MCF 10A (cell line): ENCODE measurements at regions not wholly inside any gene's neighbourhood (a gene's known extent, or its start where the extent isn't known, plus 50 kb on each side); places are given as distances from the start of the nearest gene placed in this dataset.

Experiments
- BruUV-seq: library from RNA; stranded (reverse); fragments of 400-500 nt; replicated peaks from 2 replicates; lab custom pipeline; 2021; lab: Mats Ljungman, UMichigan
- CTCF ChIA-PET: fragments of 300-600 bp; sonication (Branson Sonifier 250); formaldehyde crosslinking; extraction: SDS; loops from one replicate; lab custom pipeline; 2021; ENCODE audit warnings: antibody characterized with exemption, inconsistent platforms; lab: Yijun Ruan, JAX
- POLR2A ChIA-PET: fragments of 300-600, 350-650 bp; sonication (Branson Sonifier 250); formaldehyde crosslinking; extraction: SDS; loops from one replicate; lab custom pipeline; 2020; ENCODE audit warnings: antibody characterized with exemption, inconsistent platforms; lab: Yijun Ruan, JAX
- DNase-seq: peaks from one replicate; pipeline ENCODE4 v3.0.0-alpha.2; 2018; ENCODE audit not compliant: unreplicated experiment
- H3K27ac Mint-ChIP-seq: one replicate; pipeline ENCODE4 v1.8.0; 2022; ENCODE audit warnings: mild to moderate bottlenecking, low read depth, mixed read lengths; ENCODE audit not compliant: unreplicated experiment
- H3K27me3 Mint-ChIP-seq: one replicate; pipeline ENCODE4 v1.8.0; 2022; ENCODE audit warnings: mixed read lengths; ENCODE audit not compliant: insufficient read depth, unreplicated experiment
- H3K36me3 Mint-ChIP-seq: one replicate; pipeline ENCODE4 v1.8.0; 2022; ENCODE audit warnings: mild to moderate bottlenecking, moderate library complexity, mixed read lengths; ENCODE audit not compliant: insufficient read depth, unreplicated experiment
- H3K4me1 Mint-ChIP-seq: one replicate; pipeline ENCODE4 v1.8.0; 2022; ENCODE audit warnings: mixed read lengths; ENCODE audit not compliant: insufficient read depth, unreplicated experiment
- H3K4me3 Mint-ChIP-seq: one replicate; pipeline ENCODE4 v1.8.0; 2022; ENCODE audit warnings: mild to moderate bottlenecking, moderate library complexity, mixed read lengths; ENCODE audit not compliant: unreplicated experiment
- H3K9me3 Mint-ChIP-seq: one replicate; pipeline ENCODE4 v1.8.0; 2022; ENCODE audit warnings: mixed read lengths; ENCODE audit not compliant: unreplicated experiment
- intact Hi-C: fragments of 100-400 bp; cut with micrococcal nuclease; formaldehyde crosslinking; loops from 2 replicates; pipeline ENCODE4 v1.14.1; 2022
- TF ChIP-seq, protein P1 (sequence below): fragments of 200-600 bp; IDR thresholded peaks from one replicate; pipeline ENCODE4 v1.8.0; 2022; ENCODE audit warnings: antibody characterized with exemption, mild to moderate bottlenecking; ENCODE audit not compliant: unreplicated experiment

DNA sequence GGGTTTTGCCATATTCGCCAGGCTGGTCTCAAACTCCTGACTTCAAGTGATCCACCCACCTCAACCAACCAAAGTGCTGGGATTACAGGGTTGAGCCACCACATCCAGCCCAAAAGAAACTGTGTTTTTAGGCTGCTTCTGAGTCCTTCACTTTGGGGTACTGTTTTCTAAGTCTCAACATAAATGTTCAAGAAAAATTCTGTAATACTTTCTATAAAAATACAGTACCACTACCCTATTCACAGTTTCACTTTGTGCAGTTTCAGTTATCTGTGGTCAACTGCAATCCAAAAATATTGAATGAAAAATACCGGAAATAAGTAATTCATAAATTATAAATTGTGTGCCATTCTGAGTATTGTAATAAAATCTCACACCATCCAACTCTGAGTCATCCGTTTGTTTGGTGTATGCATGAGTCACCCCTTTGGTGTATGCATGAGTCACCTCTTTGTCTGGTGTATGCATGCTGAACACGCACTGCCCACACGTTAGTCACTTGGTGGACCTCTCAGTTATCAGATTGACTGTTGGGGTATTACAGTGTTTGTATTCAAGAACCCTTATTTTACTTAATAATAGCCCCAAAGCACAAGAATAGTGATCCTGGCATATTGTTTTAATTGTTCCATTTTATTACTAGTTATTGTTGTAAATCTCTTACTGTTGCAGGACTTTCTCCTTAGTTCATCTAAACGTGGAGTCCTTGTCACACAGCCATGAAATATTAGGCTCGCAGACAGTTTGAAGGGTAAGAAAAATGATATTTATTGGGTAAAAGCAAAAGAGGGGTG is 190.2 kb downstream of the FSCB start:
- DNase-seq, result peak; percentile 97
- TF ChIP-seq, protein P1, sequence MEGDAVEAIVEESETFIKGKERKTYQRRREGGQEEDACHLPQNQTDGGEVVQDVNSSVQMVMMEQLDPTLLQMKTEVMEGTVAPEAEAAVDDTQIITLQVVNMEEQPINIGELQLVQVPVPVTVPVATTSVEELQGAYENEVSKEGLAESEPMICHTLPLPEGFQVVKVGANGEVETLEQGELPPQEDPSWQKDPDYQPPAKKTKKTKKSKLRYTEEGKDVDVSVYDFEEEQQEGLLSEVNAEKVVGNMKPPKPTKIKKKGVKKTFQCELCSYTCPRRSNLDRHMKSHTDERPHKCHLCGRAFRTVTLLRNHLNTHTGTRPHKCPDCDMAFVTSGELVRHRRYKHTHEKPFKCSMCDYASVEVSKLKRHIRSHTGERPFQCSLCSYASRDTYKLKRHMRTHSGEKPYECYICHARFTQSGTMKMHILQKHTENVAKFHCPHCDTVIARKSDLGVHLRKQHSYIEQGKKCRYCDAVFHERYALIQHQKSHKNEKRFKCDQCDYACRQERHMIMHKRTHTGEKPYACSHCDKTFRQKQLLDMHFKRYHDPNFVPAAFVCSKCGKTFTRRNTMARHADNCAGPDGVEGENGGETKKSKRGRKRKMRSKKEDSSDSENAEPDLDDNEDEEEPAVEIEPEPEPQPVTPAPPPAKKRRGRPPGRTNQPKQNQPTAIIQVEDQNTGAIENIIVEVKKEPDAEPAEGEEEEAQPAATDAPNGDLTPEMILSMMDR, result no peak
- H3K9me3 Mint-ChIP-seq, result peaks cover 9% of the 10 kb centered on the region
- no TSS peak for BruUV-seq
- H3K27me3 Mint-ChIP-seq, result no peaks in the 10 kb centered on the region
- H3K27ac Mint-ChIP-seq, result peak overlapping the region; percentile 84
- ChIA-PET POLR2A (no interaction called here), CTCF (no interaction called here)
- H3K36me3 Mint-ChIP-seq, result no peaks in the 10 kb centered on the region
- no peak overlapping the region for H3K4me3 Mint-ChIP-seq
- intact Hi-C loops, result no loop called here
- peaks cover 12% of the 10 kb centered on the region for H3K4me1 Mint-ChIP-seq

DNA sequence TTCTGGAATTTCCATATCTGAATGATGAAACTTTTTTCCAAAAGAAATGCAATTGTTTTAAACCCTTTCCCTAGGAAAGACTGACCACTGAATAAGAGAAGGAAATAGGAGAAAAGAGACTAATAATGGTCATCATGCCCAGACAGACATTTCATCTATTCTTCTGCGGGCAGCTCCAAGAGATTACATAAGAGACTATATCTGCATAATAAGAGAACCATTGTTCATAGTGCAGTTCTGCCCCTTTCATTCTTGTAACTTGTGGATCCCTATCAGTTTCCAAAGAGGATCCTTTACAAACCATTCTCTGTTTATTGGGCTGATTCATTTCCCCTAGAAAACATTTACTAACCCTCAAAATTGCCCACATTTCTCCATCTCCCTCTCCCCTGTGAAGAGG is 197.8 kb downstream of the FSCB start:
- CTCF ChIA-PET, result interaction anchor here (0.6 kb wide), 1 partner anchor 788 kb away, joined by 3 read pairs; no protein-coding TSS in a partner anchor
- H3K4me3 Mint-ChIP-seq, result no peak overlapping the region
- POLR2A ChIA-PET, result no interaction called here
- no peak overlapping the region for H3K27ac Mint-ChIP-seq
- no TSS peak for BruUV-seq
- TF ChIP-seq, protein P1, result no peak
- intact Hi-C loops, result no loop called here
- DNase-seq, result no peak
- H3K9me3 Mint-ChIP-seq, result peaks cover 10% of the 10 kb centered on the region
- H3K4me1 Mint-ChIP-seq, result peaks cover 10% of the 10 kb centered on the region
- H3K36me3 Mint-ChIP-seq, result no peaks in the 10 kb centered on the region
- H3K27me3 Mint-ChIP-seq, result no peaks in the 10 kb centered on the region

DNA sequence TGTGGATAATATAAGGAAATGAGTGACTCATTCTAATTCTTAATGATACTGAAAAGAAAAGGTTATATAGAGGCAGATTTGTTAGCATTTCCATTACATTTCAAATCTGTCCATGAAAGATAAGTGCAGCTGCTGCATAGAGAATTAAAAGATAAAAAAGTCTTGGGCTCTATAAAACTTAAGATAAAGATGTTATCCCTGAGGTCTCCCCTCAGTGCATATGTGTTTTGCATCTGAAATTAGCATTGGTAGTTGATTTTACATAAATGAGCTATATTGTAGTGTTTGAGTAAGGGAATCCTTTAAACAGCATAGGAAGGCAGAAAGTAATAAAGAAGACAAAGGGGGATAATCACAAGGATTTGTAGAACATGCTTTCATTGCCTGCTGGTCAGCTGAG is 206.2 kb downstream of the FSCB start:
- CTCF ChIA-PET, result interaction anchor here (0.7 kb wide), 1 partner anchor 481 kb away, joined by 3 read pairs; no protein-coding TSS in a partner anchor
- BruUV-seq, result no TSS peak
- DNase-seq, result no peak
- no peak overlapping the region for H3K4me3 Mint-ChIP-seq
- TF ChIP-seq, protein P1, result no peak
- no peaks in the 10 kb centered on the region for H3K36me3 Mint-ChIP-seq
- intact Hi-C loops, result no loop called here
- H3K27me3 Mint-ChIP-seq, result no peaks in the 10 kb centered on the region
- peaks cover 14% of the 10 kb centered on the region for H3K9me3 Mint-ChIP-seq
- POLR2A ChIA-PET, result no interaction called here
- H3K4me1 Mint-ChIP-seq, result peaks cover 8% of the 10 kb centered on the region
- no peak overlapping the region for H3K27ac Mint-ChIP-seq

DNA sequence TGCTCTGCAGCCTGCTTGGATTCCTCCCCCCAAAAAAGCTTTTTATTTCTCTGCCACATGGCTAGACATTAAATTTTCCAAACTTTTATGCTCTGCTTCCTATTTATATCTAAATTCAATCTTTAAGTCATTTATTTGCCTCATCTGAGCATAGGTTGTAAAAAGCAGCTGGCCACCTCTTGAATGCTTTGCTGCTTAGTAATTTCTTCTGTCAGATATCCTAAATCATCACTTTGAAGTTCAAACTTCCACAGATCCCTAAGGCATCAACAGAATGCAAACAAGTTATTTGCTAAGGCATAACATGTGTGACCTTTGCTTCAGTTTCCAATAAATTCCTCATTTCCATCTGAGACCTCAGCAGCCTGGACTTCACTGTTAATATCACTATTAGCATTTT is 209.6 kb downstream of the FSCB start:
- CTCF ChIA-PET, result no interaction called here
- intact Hi-C loops, result no loop called here
- DNase-seq, result no peak
- Mint-ChIP-seq H3K27me3 (no peaks in the 10 kb centered on the region), H3K4me3 (no peak overlapping the region), H3K9me3 (peaks cover 21% of the 10 kb centered on the region), H3K27ac (no peak overlapping the region), H3K36me3 (no peaks in the 10 kb centered on the region), H3K4me1 (no peaks in the 10 kb centered on the region)
- no TSS peak for BruUV-seq
- POLR2A ChIA-PET, result interaction anchor here (0.8 kb wide), 1 partner anchor 9 kb away, joined by 5 read pairs; no protein-coding TSS in a partner anchor
- TF ChIP-seq, protein P1, result no peak
